ENCODE measurements at regions not wholly inside any gene's neighbourhood (a gene's known extent, or its start where the extent isn't known, plus 50 kb on each side); places are given as distances from the start of the nearest gene placed in this dataset.

- TF ChIP-seq POLR2A (IDR thresholded peaks at IDR 0.05) (no peak), CTCF (IDR thresholded peaks at IDR 0.05) (no peak)
Measured at GRCh38 chr5:110248921-110249320, 477.6 kb downstream of the TMEM232 start.
